ENCODE measurements at regions not wholly inside any gene's neighbourhood (a gene's known extent, or its start where the extent isn't known, plus 50 kb on each side); places are given as distances from the start of the nearest gene placed in this dataset.

GRCh38 chr6:169981568-169981967 is 230.1 kb downstream of the ERMARD start:
- Mint-ChIP-seq H3K4me3 (ENCODE audit: low read depth, unreplicated experiment) (no peak overlapping the region), H3K36me3 (ENCODE audit: insufficient read depth, unreplicated experiment) (no peaks in the 10 kb centered on the region), H3K9me3 (ENCODE audit: low read depth, unreplicated experiment) (no peaks in the 10 kb centered on the region), H3K27ac (ENCODE audit: unreplicated experiment) (no peak overlapping the region), H3K27me3 (ENCODE audit: unreplicated experiment) (peaks cover 50% of the 10 kb centered on the region), H3K4me1 (ENCODE audit: low read depth, unreplicated experiment) (no peaks in the 10 kb centered on the region)
- CTCF ChIA-PET = no interaction called here
- DNase-seq = no peak
- no TSS peak for BruUV-seq (replicated peaks)
- no peak for TF ChIP-seq CTCF (IDR thresholded peaks at IDR 0.05; ENCODE audit: unreplicated experiment)
- intact Hi-C loops (cut with micrococcal nuclease; ENCODE audit: unreplicated experiment) = no loop called here

DNA sequence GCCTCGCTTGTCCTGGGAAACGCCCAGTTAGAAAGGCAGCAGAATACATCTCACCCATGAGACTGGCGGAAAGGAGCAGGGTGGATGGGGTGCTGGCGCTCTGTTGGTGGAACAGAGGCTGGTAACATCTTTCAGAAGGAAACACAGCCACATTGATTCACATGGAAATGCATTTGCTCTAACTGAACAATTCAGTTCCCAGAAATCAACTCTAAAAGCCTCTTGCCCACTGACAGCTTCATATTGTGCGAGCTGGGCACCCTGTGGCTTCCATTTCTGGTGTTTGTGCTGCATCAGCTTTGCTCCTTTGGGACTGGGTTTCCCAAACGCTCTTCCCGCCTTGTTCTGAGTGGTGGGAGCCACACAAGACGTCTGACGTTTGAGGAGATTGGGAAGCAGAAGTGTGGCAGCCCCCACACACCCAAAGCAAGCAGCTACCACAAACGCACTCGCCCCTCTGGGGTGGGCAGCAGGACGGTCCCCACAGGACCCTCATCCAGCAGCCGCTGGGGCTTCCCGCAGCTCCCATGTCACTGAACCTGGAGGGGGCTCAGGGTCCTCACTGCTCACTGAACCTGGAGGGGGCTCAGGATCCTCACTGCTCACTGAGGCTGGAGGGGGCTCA is 229.5 kb downstream of the ERMARD start:
- Mint-ChIP-seq H3K27me3 (ENCODE audit: unreplicated experiment) (peaks cover 56% of the 10 kb centered on the region), H3K9me3 (ENCODE audit: low read depth, unreplicated experiment) (no peaks in the 10 kb centered on the region), H3K4me1 (ENCODE audit: low read depth, unreplicated experiment) (no peaks in the 10 kb centered on the region), H3K4me3 (ENCODE audit: low read depth, unreplicated experiment) (no peak overlapping the region), H3K36me3 (ENCODE audit: insufficient read depth, unreplicated experiment) (no peaks in the 10 kb centered on the region), H3K27ac (ENCODE audit: unreplicated experiment) (no peak overlapping the region)
- CTCF ChIA-PET = no interaction called here
- TF ChIP-seq CTCF (IDR thresholded peaks at IDR 0.05; ENCODE audit: unreplicated experiment) = no peak
- intact Hi-C loops (cut with micrococcal nuclease; ENCODE audit: unreplicated experiment) = no loop called here
- DNase-seq = no peak
- BruUV-seq (replicated peaks) = no TSS peak

GRCh38 chr6:169979873-169980432 is 228.5 kb downstream of the ERMARD start:
- intact Hi-C loops (cut with micrococcal nuclease; ENCODE audit: unreplicated experiment) = no loop called here
- BruUV-seq (replicated peaks) = no TSS peak
- no peaks in the 10 kb centered on the region for H3K36me3 Mint-ChIP-seq (ENCODE audit: insufficient read depth, unreplicated experiment)
- no peaks in the 10 kb centered on the region for H3K9me3 Mint-ChIP-seq (ENCODE audit: low read depth, unreplicated experiment)
- CTCF ChIA-PET = no interaction called here
- no peak for DNase-seq
- H3K4me1 Mint-ChIP-seq (ENCODE audit: low read depth, unreplicated experiment) = no peaks in the 10 kb centered on the region
- H3K27me3 Mint-ChIP-seq (ENCODE audit: unreplicated experiment) = peaks cover 62% of the 10 kb centered on the region
- no peak overlapping the region for H3K27ac Mint-ChIP-seq (ENCODE audit: unreplicated experiment)
- no peak for TF ChIP-seq CTCF (IDR thresholded peaks at IDR 0.05; ENCODE audit: unreplicated experiment)
- H3K4me3 Mint-ChIP-seq (ENCODE audit: low read depth, unreplicated experiment) = no peak overlapping the region

DNA sequence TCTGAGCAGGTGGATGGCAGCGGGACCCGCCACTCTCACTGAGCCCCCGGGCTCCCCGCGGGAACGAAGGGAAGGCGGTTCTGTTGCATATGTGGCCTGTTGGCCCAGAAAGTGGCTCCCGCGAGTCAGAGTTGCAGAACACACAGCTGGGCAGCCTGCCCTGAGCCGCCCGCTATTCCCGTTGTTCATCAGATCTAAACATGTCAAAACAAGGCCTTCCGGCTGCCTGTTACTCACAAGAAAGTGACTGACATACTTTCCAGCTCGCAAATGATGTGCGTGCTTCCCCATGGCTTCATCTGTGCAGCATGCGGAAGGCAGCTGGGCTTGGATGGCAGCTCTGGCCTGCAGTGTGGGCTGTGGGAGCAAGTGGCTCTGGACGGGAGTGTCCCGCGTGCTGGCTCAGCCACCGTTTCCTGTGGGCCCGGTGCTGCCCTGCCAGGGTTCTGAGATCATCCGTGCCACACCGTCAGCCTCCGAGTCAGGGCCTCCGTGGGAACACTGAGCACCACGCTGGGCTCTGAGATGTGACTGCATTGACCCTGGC is 227.3 kb downstream of the ERMARD start:
- H3K36me3 Mint-ChIP-seq (ENCODE audit: insufficient read depth, unreplicated experiment) = no peaks in the 10 kb centered on the region
- DNase-seq = no peak
- no peaks in the 10 kb centered on the region for H3K9me3 Mint-ChIP-seq (ENCODE audit: low read depth, unreplicated experiment)
- no peak for TF ChIP-seq CTCF (IDR thresholded peaks at IDR 0.05; ENCODE audit: unreplicated experiment)
- H3K27ac Mint-ChIP-seq (ENCODE audit: unreplicated experiment) = no peak overlapping the region
- H3K4me3 Mint-ChIP-seq (ENCODE audit: low read depth, unreplicated experiment) = no peak overlapping the region
- CTCF ChIA-PET = no interaction called here
- intact Hi-C loops (cut with micrococcal nuclease; ENCODE audit: unreplicated experiment) = no loop called here
- no peaks in the 10 kb centered on the region for H3K4me1 Mint-ChIP-seq (ENCODE audit: low read depth, unreplicated experiment)
- no TSS peak for BruUV-seq (replicated peaks)
- peaks cover 73% of the 10 kb centered on the region for H3K27me3 Mint-ChIP-seq (ENCODE audit: unreplicated experiment)
